ENCODE measurements at regions not wholly inside any gene's neighbourhood (a gene's known extent, or its start where the extent isn't known, plus 50 kb on each side); places are given as distances from the start of the nearest gene placed in this dataset.
"Not testable (repeated sequence)": the region's sequence is repeated elsewhere in the genome, so short reads cannot be mapped to it uniquely, and the experiment has no call there.

- ATAC-seq (no peak), DNase-seq (no peak)
- Histone ChIP-seq H3K4me3 (no peak overlapping the region), H3K4me1 (no peaks in the 10 kb centered on the region), H3K9me3 (no peaks in the 10 kb centered on the region), H3K27me3 (ENCODE audit: low read depth) (peaks cover 3% of the 10 kb centered on the region), H3K27ac (no peak overlapping the region), H3K36me3 (no peaks in the 10 kb centered on the region)
- TF ChIP-seq, protein P1, sequence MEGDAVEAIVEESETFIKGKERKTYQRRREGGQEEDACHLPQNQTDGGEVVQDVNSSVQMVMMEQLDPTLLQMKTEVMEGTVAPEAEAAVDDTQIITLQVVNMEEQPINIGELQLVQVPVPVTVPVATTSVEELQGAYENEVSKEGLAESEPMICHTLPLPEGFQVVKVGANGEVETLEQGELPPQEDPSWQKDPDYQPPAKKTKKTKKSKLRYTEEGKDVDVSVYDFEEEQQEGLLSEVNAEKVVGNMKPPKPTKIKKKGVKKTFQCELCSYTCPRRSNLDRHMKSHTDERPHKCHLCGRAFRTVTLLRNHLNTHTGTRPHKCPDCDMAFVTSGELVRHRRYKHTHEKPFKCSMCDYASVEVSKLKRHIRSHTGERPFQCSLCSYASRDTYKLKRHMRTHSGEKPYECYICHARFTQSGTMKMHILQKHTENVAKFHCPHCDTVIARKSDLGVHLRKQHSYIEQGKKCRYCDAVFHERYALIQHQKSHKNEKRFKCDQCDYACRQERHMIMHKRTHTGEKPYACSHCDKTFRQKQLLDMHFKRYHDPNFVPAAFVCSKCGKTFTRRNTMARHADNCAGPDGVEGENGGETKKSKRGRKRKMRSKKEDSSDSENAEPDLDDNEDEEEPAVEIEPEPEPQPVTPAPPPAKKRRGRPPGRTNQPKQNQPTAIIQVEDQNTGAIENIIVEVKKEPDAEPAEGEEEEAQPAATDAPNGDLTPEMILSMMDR (IDR thresholded peaks at IDR 0.05), result no peak
- intact Hi-C loops (cut with DNase I), result no loop called here
Measured at GRCh38 chr14:106377432-106377831, 851.0 kb downstream of the TMEM121 start.

DNA sequence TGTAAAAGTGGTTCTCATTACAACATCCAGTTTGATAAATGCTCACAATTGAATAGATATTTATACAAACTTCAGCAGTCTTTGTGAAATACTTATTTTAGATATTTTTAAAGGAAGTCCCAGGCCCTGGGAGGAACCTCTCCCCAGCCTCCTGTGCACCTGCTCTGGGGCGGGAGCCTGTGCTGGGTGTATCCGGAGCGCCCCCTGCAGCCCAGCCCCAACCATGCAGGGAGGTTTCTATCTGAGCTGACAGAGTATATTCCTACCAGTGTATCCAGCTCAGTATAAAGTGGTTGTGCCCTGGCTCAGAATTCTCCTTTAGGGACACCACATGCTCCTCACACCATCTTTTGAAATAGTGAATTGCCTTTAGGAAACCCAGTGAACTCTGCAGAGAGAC is 851.8 kb downstream of the TMEM121 start:
- TF ChIP-seq, protein P1 (IDR thresholded peaks at IDR 0.05), result peak; percentile 31
- ATAC-seq (no peak), DNase-seq (no peak)
- peaks cover 3% of the 10 kb centered on the region for H3K27me3 ChIP-seq (ENCODE audit: low read depth)
- no peaks in the 10 kb centered on the region for H3K9me3 ChIP-seq
- H3K4me1 ChIP-seq, result no peaks in the 10 kb centered on the region
- intact Hi-C loops (cut with DNase I), result no loop called here
- no peaks in the 10 kb centered on the region for H3K36me3 ChIP-seq
- H3K4me3 ChIP-seq, result no peak overlapping the region
- no peak overlapping the region for H3K27ac ChIP-seq

DNA sequence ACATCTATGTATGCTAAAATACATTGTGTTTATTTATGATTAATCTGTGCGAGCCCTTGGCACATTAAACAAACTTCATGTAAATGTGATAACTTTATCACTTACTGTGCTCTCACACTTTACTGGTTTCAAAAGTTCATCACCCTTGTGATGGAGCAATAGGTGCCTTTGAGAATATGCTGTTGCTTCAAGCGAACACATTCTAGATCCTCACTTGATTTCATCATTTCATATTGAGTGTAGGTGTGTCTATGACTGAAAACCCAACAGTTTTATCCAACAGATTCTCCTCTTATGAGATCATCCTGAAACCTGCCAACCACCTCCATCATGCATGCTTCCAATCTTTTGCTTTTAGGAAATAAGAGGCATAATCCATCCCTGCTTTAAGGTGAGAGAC is 854.4 kb downstream of the TMEM121 start:
- Histone ChIP-seq H3K4me3 (no peak overlapping the region), H3K4me1 (no peaks in the 10 kb centered on the region), H3K27ac (no peak overlapping the region), H3K9me3 (no peaks in the 10 kb centered on the region), H3K27me3 (ENCODE audit: low read depth) (no peaks in the 10 kb centered on the region), H3K36me3 (no peaks in the 10 kb centered on the region)
- no peak for ATAC-seq
- intact Hi-C loops (cut with DNase I), result no loop called here
- DNase-seq, result no peak
- TF ChIP-seq, protein P1 (IDR thresholded peaks at IDR 0.05), result no peak

GRCh38 chr14:106389186-106389585 is 862.8 kb downstream of the TMEM121 start:
- H3K27ac ChIP-seq; intact Hi-C loops (cut with DNase I); DNase-seq; H3K27me3 ChIP-seq (ENCODE audit: low read depth); H3K4me3 ChIP-seq; H3K9me3 ChIP-seq; H3K4me1 ChIP-seq; H3K36me3 ChIP-seq; ATAC-seq: not testable (repeated sequence)

DNA sequence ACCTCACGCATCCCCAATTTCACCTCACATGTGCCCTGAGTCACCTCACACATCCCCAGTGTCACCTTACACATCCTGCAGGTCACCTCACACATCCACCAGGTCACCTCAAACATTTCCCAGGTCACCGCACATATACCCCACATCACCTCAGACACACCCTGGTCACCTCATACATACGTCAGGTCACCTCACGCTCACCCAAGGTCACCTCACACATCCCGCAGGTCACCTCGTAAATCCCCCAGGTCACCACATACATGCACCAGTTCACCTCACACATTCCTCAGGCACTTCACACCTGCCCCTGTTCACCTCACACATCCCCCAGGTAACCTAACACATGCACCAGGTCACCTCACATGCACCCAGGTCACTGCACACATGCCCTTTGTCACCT is 864.0 kb downstream of the TMEM121 start:
- H3K27ac ChIP-seq, result no peak overlapping the region
- TF ChIP-seq, protein P1 (IDR thresholded peaks at IDR 0.05), result no peak
- H3K9me3 ChIP-seq, result no peaks in the 10 kb centered on the region
- no peak for DNase-seq
- no peak for ATAC-seq
- H3K36me3 ChIP-seq, result no peaks in the 10 kb centered on the region
- no peak overlapping the region for H3K4me3 ChIP-seq
- H3K27me3 ChIP-seq (ENCODE audit: low read depth), result peaks cover 13% of the 10 kb centered on the region
- intact Hi-C loops (cut with DNase I), result no loop called here
- no peaks in the 10 kb centered on the region for H3K4me1 ChIP-seq

- no peaks in the 10 kb centered on the region for H3K36me3 ChIP-seq
- intact Hi-C loops (cut with DNase I), result no loop called here
- peaks cover 13% of the 10 kb centered on the region for H3K27me3 ChIP-seq (ENCODE audit: low read depth)
- no peak for ATAC-seq
- DNase-seq, result no peak
- no peak overlapping the region for H3K27ac ChIP-seq
- no peaks in the 10 kb centered on the region for H3K4me1 ChIP-seq
- no peaks in the 10 kb centered on the region for H3K9me3 ChIP-seq
- H3K4me3 ChIP-seq, result no peak overlapping the region
- TF ChIP-seq, protein P1 (IDR thresholded peaks at IDR 0.05), result no peak
Measured at GRCh38 chr14:106390947-106391346, 864.6 kb downstream of the TMEM121 start.

All from lower lobe of right lung (tissue), 2 donors.